ENCODE measurements at regions not wholly inside any gene's neighbourhood (a gene's known extent, or its start where the extent isn't known, plus 50 kb on each side); places are given as distances from the start of the nearest gene placed in this dataset.

DNA sequence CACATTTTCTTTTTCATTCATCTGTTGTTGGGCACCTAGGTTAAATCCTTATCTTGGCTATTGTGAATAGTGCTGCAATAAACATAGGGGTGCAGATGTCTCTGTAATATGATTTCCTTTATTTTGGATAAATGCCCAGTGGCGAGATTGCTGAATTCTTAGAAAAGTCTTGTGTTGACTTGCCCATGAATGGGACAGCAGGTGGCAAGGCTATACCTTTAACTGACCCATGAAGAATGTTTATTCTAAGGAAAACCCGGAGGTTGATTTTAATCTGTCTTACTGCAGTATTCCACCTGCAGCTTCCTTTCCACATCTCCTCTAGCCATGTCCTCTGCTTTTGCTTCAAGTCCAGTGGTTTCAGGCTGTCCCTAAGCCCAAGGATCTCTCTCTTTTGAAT lies 220.6 kb downstream of the SNCA start:
- ATAC-seq (no peak), DNase-seq (no peak)
- no peaks in the 10 kb centered on the region for H3K9me3 ChIP-seq
- H3K4me1 ChIP-seq = no peaks in the 10 kb centered on the region
- no peaks in the 10 kb centered on the region for H3K36me3 ChIP-seq
- intact Hi-C loops (cut with DNase I) = no loop called here
- no peaks in the 10 kb centered on the region for H3K27me3 ChIP-seq
- TF ChIP-seq, protein P1, sequence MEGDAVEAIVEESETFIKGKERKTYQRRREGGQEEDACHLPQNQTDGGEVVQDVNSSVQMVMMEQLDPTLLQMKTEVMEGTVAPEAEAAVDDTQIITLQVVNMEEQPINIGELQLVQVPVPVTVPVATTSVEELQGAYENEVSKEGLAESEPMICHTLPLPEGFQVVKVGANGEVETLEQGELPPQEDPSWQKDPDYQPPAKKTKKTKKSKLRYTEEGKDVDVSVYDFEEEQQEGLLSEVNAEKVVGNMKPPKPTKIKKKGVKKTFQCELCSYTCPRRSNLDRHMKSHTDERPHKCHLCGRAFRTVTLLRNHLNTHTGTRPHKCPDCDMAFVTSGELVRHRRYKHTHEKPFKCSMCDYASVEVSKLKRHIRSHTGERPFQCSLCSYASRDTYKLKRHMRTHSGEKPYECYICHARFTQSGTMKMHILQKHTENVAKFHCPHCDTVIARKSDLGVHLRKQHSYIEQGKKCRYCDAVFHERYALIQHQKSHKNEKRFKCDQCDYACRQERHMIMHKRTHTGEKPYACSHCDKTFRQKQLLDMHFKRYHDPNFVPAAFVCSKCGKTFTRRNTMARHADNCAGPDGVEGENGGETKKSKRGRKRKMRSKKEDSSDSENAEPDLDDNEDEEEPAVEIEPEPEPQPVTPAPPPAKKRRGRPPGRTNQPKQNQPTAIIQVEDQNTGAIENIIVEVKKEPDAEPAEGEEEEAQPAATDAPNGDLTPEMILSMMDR (IDR thresholded peaks at IDR 0.05) = no peak
- H3K27ac ChIP-seq = no peak overlapping the region
- no peak overlapping the region for H3K4me3 ChIP-seq

DNA sequence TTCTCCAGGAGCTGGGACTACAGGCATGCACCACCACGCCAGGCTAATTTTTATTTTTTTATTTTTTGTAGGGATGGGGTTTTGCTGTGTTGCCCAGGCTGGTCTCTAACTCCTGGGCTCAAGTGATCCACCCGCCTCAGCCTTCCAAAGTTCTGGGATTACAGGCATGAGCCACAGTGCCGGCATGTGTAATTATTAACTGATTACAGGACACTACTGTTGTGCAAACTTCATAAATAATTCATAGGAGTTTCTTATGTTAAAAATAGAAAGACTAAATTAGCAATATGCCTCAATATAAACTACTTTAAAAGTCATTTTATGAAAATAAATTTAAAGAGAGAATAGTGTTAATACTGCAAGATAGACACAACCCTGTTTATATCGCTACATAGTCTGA lies 221.9 kb downstream of the SNCA start:
- H3K27ac ChIP-seq = no peak overlapping the region
- intact Hi-C loops (cut with DNase I) = no loop called here
- TF ChIP-seq, protein P1 (IDR thresholded peaks at IDR 0.05) = no peak
- H3K9me3 ChIP-seq = no peaks in the 10 kb centered on the region
- no peak for ATAC-seq
- H3K27me3 ChIP-seq = no peaks in the 10 kb centered on the region
- H3K4me3 ChIP-seq = no peak overlapping the region
- no peaks in the 10 kb centered on the region for H3K36me3 ChIP-seq
- no peak for DNase-seq
- H3K4me1 ChIP-seq = no peaks in the 10 kb centered on the region

DNA sequence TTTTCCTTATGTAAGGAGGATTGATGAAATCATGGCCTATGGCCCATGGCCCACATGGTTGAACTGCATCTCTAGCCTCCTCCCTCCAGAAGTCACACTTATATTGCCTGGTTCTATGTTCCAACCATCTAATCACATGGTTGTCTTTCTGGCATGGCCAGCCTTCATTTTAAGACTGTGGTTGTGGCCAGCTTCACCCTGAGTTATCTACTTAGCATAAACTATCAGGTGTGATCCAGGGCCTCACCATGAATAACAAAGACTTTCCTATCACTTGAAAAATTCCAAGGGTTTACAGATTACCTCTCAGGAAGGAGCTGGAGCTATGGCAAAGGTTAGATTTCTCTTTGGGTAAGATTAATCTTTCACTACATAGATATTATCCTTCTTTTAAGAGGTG lies 222.8 kb downstream of the SNCA start:
- TF ChIP-seq, protein P1 (IDR thresholded peaks at IDR 0.05) = no peak
- no peaks in the 10 kb centered on the region for H3K36me3 ChIP-seq
- H3K9me3 ChIP-seq = no peaks in the 10 kb centered on the region
- ATAC-seq (no peak), DNase-seq (no peak)
- H3K4me1 ChIP-seq = no peaks in the 10 kb centered on the region
- intact Hi-C loops (cut with DNase I) = no loop called here
- no peaks in the 10 kb centered on the region for H3K27me3 ChIP-seq
- no peak overlapping the region for H3K4me3 ChIP-seq
- H3K27ac ChIP-seq = no peak overlapping the region

DNA sequence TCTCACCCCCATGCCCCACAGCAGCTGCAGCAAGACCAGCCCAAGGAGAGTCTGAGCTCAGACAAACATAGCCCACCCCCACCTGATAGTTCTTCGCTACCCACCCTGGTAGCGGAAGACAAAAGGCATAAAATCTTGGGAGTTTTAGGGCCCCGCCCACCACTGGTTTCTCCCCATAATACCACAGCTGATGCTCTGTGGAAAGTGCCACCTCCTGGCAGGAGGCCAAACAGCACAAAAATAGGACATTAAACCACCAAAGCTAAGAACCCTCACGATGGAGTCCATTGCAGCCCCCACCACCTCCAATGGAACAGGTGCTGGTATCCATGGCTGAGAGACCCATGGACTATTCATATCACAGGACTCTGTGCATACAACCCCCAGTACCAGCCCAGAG lies 226.7 kb downstream of the SNCA start:
- no peak for DNase-seq
- TF ChIP-seq, protein P1 (IDR thresholded peaks at IDR 0.05) = no peak
- H3K9me3 ChIP-seq = no peaks in the 10 kb centered on the region
- H3K27me3 ChIP-seq = no peaks in the 10 kb centered on the region
- H3K36me3 ChIP-seq = no peaks in the 10 kb centered on the region
- ATAC-seq = no peak
- H3K27ac ChIP-seq = no peak overlapping the region
- H3K4me1 ChIP-seq = no peaks in the 10 kb centered on the region
- H3K4me3 ChIP-seq = no peak overlapping the region
- intact Hi-C loops (cut with DNase I) = no loop called here

DNA sequence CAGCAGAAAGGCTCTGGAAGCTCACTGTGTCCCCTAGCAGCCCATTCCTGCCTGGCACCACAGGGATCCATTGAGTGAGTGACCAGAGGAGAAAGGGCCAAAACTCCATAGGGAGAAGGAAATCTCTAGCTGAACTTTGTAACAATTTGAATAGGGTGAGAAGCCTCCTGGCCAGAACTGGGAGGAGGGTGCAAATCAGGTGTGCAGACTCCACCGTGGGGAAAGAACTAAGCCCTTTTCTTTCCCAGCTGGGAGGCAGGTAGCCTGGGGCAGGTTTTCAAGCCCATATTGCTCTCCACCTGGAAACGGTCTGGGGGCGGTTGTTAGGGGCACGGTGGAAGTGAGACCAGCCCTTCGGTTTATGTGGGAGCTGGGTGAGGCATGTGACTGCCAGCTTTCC lies 227.2 kb downstream of the SNCA start:
- DNase-seq = peak in 1 of 4 donors; percentile 24
- intact Hi-C loops (cut with DNase I) = no loop called here
- Histone ChIP-seq H3K4me3 (no peak overlapping the region), H3K9me3 (no peaks in the 10 kb centered on the region), H3K27ac (no peak overlapping the region), H3K27me3 (no peaks in the 10 kb centered on the region), H3K36me3 (no peaks in the 10 kb centered on the region), H3K4me1 (no peaks in the 10 kb centered on the region)
- no peak for ATAC-seq
- TF ChIP-seq, protein P1 (IDR thresholded peaks at IDR 0.05) = no peak

Data from left lung (tissue), 4 donors.